Transverse colon (tissue), 4 donors: ENCODE measurements at regions not wholly inside any gene's neighbourhood (a gene's known extent, or its start where the extent isn't known, plus 50 kb on each side); places are given as distances from the start of the nearest gene placed in this dataset.

Source experiments
- DNase-seq: peaks from one replicate; pipeline ENCODE4 v3.0.0-alpha.2; 2019
- H3K27ac ChIP-seq, 4 donors: fragments of 200-600 bp; sonication (generic); 2 replicates each; pipeline ENCODE4 v1.5.1; 2016 to 2018; ENCODE audit warnings: inconsistent platforms in 4 of 4
- H3K27me3 ChIP-seq: fragments of 200-600 bp; sonication (generic); 2 replicates; pipeline ENCODE4 v1.5.1; 2017; ENCODE audit warnings: inconsistent platforms
- H3K36me3 ChIP-seq, 4 donors: fragments of 200-600 bp; sonication (generic); 2 replicates each; pipeline ENCODE4 v1.5.1; 2017 to 2019; ENCODE audit warnings: inconsistent platforms in 4 of 4
- H3K4me1 ChIP-seq, 4 donors: fragments of 200-600 bp; sonication (generic); 2 replicates each; pipeline ENCODE4 v1.5.1; 2017 to 2020; ENCODE audit warnings: inconsistent platforms in 4 of 4
- H3K4me3 ChIP-seq, 4 donors: fragments of 200-600 bp; sonication (generic); 1 replicate in 1 of 4; 2 replicates in 3 of 4; pipeline versions ENCODE4 v1.5.1 to v1.6.1; 2017 to 2019; ENCODE audit warnings: inconsistent platforms in 4 of 4
- H3K9me3 ChIP-seq, 2 donors: fragments of 200-600 bp; sonication (generic); 2 replicates each; pipeline ENCODE4 v1.5.1; 2017 to 2019; ENCODE audit warnings: inconsistent platforms in 2 of 2
- CTCF ChIP-seq, 5 experiments: fragments of 200-600 bp in 3 of 5; fragments of 450-650 bp in 2 of 5; sonication (generic) in 3 of 5; IDR thresholded peaks; 1 replicate in 2 of 5; 2 replicates in 3 of 5; pipeline ENCODE4 v1.5.1; 2016 to 2017; ENCODE audit warnings: antibody characterized with exemption in 5 of 5, inconsistent platforms in 3 of 5, mild to moderate bottlenecking in 2 of 5, moderate library complexity in 1 of 5
- EP300 ChIP-seq: sonication (generic); formaldehyde crosslinking; IDR thresholded peaks from one replicate; pipeline ENCODE4 v1.6.1; 2017; ENCODE audit warnings: antibody characterized with exemption, low read depth
- POLR2A ChIP-seq: fragments of 450-650 bp; IDR thresholded peaks from one replicate; pipeline ENCODE4 v1.6.1; 2016; ENCODE audit warnings: antibody characterized with exemption, mild to moderate bottlenecking, moderate library complexity
- POLR2AphosphoS5 ChIP-seq, 3 donors: sonication (generic); formaldehyde crosslinking; IDR thresholded peaks; one replicate each; pipeline ENCODE4 v1.6.1; 2016; ENCODE audit warnings: antibody characterized with exemption in 3 of 3
- WGBS, 2 donors: methylation state at CpG; one replicate each; pipeline ENCODE4 v1.1.5; 2018; ENCODE audit warnings: low coverage in 1 of 2; 5-methylcytosine and 5-hydroxymethylcytosine counted together
- in situ Hi-C, 4 donors: fragments of 200-750 bp; cut with MboI; loops; one replicate each; pipeline versions ENCODE4 v1.15.0 to v1.15.1; 2017; ENCODE audit warnings: low sequenced_read_pairs in 3 of 4, low pct_ligation_motif_present in 1 of 4, low pct_unique_long_range_greater_than_20kb in 1 of 4
- intact Hi-C: fragments of 100-400 bp; cut with DNase I; formaldehyde crosslinking; loops from one replicate; pipeline ENCODE4 v1.15.1; 2023; ENCODE audit warnings: low total_unique reads

- TF ChIP-seq POLR2AphosphoS5 (IDR thresholded peaks at IDR 0.05) (no peak), CTCF (IDR thresholded peaks at IDR 0.05) (no peak), EP300 (no peak), POLR2A (no peak)
- Histone ChIP-seq H3K4me3 (no peak overlapping the region), H3K27ac (no peak overlapping the region), H3K4me1 (no peaks in the 10 kb centered on the region), H3K27me3 (no peaks in the 10 kb centered on the region), H3K36me3 (no peaks in the 10 kb centered on the region), H3K9me3 (no peaks in the 10 kb centered on the region)
- no peak for DNase-seq
- 59 to 60% methylated on average over 3 to 5 of the region's 5 CpGs for WGBS, 2 donors
- in situ Hi-C loops (no loop called here), intact Hi-C loops (no loop called here)
Measured at GRCh38 chr2:122182616-122183355, 427.3 kb downstream of the TSN start.

- Histone ChIP-seq H3K27me3 (no peaks in the 10 kb centered on the region), H3K27ac (no peak overlapping the region), H3K36me3 (no peaks in the 10 kb centered on the region), H3K4me1 (no peaks in the 10 kb centered on the region), H3K4me3 (no peak overlapping the region), H3K9me3 (no peaks in the 10 kb centered on the region)
- intact Hi-C loops (no loop called here), in situ Hi-C loops (no loop called here)
- no peak for DNase-seq
- TF ChIP-seq POLR2A (no peak), POLR2AphosphoS5 (IDR thresholded peaks at IDR 0.05) (no peak), CTCF (IDR thresholded peaks at IDR 0.05) (no peak), EP300 (no peak)
Measured at GRCh38 chr2:122183890-122184289, 428.4 kb downstream of the TSN start.

- no peak for TF ChIP-seq EP300
- TF ChIP-seq CTCF (IDR thresholded peaks at IDR 0.05): no peak
- H3K4me1 ChIP-seq: no peaks in the 10 kb centered on the region
- intact Hi-C loops (loop anchor here (5.0 kb wide), 1 partner anchor 1529 kb away; no protein-coding TSS in a partner anchor), in situ Hi-C loops (no loop called here)
- H3K36me3 ChIP-seq: no peaks in the 10 kb centered on the region
- H3K27me3 ChIP-seq: no peaks in the 10 kb centered on the region
- no peak overlapping the region for H3K27ac ChIP-seq
- no peak overlapping the region for H3K4me3 ChIP-seq
- no peaks in the 10 kb centered on the region for H3K9me3 ChIP-seq
- WGBS, 2 donors: 71 to 73% methylated on average over 6 to 9 of the region's 9 CpGs
- no peak for DNase-seq
Measured at GRCh38 chr2:122186761-122187222, 431.3 kb downstream of the TSN start.

GRCh38 chr2:122191331-122191730 lies 435.9 kb downstream of the TSN start:
- Histone ChIP-seq H3K4me3 (no peak overlapping the region), H3K9me3 (no peaks in the 10 kb centered on the region), H3K27me3 (no peaks in the 10 kb centered on the region), H3K4me1 (no peaks in the 10 kb centered on the region), H3K36me3 (no peaks in the 10 kb centered on the region), H3K27ac (no peak overlapping the region)
- 41% methylated on average over 5 of the region's 5 CpGs; no CpG with 5 or more reads in 1 of the 2 donors for WGBS, 2 donors
- no peak for DNase-seq
- in situ Hi-C loops: no loop called here
- TF ChIP-seq CTCF (IDR thresholded peaks at IDR 0.05) (peak in 3 of 5 experiments; percentile 10 to 16 (median 11)), EP300 (no peak), POLR2A (no peak), POLR2AphosphoS5 (IDR thresholded peaks at IDR 0.05) (no peak)
- intact Hi-C loops: no loop called here
